Endothelial cell of umbilical vein (primary cell): ENCODE measurements at regions not wholly inside any gene's neighbourhood (a gene's known extent, or its start where the extent isn't known, plus 50 kb on each side); places are given as distances from the start of the nearest gene placed in this dataset.

Experiments used
- BruUV-seq: library from RNA; stranded (reverse); fragments of 400-500 nt; replicated peaks from 2 replicates; lab custom pipeline; 2021; lab: Mats Ljungman, UMichigan
- CTCF ChIA-PET: fragments of 300-600, 350-600 bp; sonication (Branson Sonifier 250); formaldehyde crosslinking; loops from one replicate; lab custom pipeline; 2021; ENCODE audit warnings: antibody characterized with exemption, inconsistent platforms; lab: Charles Lee
- POLR2A ChIA-PET: fragments of 300-600, 350-600 bp; sonication (Branson Sonifier 250); formaldehyde crosslinking; loops from one replicate; lab custom pipeline; 2021; ENCODE audit warnings: antibody characterized with exemption, inconsistent platforms; lab: Charles Lee
- DNase-seq: peaks from one replicate; pipeline ENCODE4 v3.0.0-alpha.2; 2011; ENCODE audit warnings: low read depth, low spot score
- FAIRE-seq: peaks from 2 replicates; lab custom pipeline; 2011; peaks lifted over from hg19 to GRCh38; lab: Jason Lieb, UNC
- H2AFZ ChIP-seq: 2 replicates; pipeline ENCODE4 v1.6.0; 2012; ENCODE audit warnings: low read depth, low read length, control low read depth, inconsistent platforms
- H3K27ac ChIP-seq: 2 replicates; pipeline ENCODE4 v1.5.1; 2011; ENCODE audit warnings: low read depth, mild to moderate bottlenecking, control low read depth, low read length, moderate library complexity; ENCODE audit not compliant: insufficient read depth
- H3K27me3 ChIP-seq, 2 experiments: 2 replicates each; pipeline versions ENCODE4 v1.6.0 to v1.6.1; 2011; ENCODE audit warnings: low read length in 2 of 2, mixed read lengths in 1 of 2; ENCODE audit not compliant: control insufficient read depth in 2 of 2, insufficient read depth in 2 of 2
- H3K36me3 ChIP-seq, 2 experiments: 2 replicates in 1 of 2; 3 replicates in 1 of 2; pipeline ENCODE4 v1.5.1; 2011; ENCODE audit warnings: low read length in 2 of 2, mild to moderate bottlenecking in 1 of 2, moderate library complexity in 1 of 2; ENCODE audit not compliant: control insufficient read depth in 2 of 2, insufficient read depth in 2 of 2; ENCODE audit errors: extremely low read depth in 1 of 2
- H3K4me1 ChIP-seq: 3 replicates; pipeline ENCODE4 v1.5.1; 2011; ENCODE audit warnings: mild to moderate bottlenecking, low read length; ENCODE audit not compliant: control insufficient read depth, insufficient read depth; ENCODE audit errors: extremely low read depth
- H3K4me2 ChIP-seq: 2 replicates; pipeline ENCODE4 v1.6.1; 2011; ENCODE audit warnings: low read length, control low read depth, mixed read lengths; ENCODE audit not compliant: insufficient read depth
- H3K4me3 ChIP-seq, 3 experiments: fragments of 200-600 bp in 1 of 3; sonication (generic), shearing (Covaris generic) in 1 of 3; replicated peaks in 1 of 3; 2 replicates each; pipeline ENCODE4 v1.5.1; 2011 to 2016; ENCODE audit warnings: control low read depth in 3 of 3, low read length in 3 of 3, mild to moderate bottlenecking in 2 of 3, inconsistent platforms in 1 of 3, low read depth in 1 of 3, moderate library complexity in 1 of 3; ENCODE audit not compliant: insufficient read depth in 1 of 3
- H3K79me2 ChIP-seq: 2 replicates; pipeline ENCODE4 v1.6.0; 2012; ENCODE audit warnings: low read length, inconsistent platforms; ENCODE audit not compliant: control insufficient read depth, insufficient read depth
- H3K9ac ChIP-seq: replicated peaks from 2 replicates; pipeline ENCODE3; 2011; ENCODE audit warnings: low read length, control low read depth; ENCODE audit not compliant: insufficient read depth; ENCODE audit errors: extremely low read depth
- H3K9me1 ChIP-seq: replicated peaks from 3 replicates; pipeline ENCODE4 v1.6.0; 2011; ENCODE audit warnings: mild to moderate bottlenecking, low read length; ENCODE audit not compliant: control insufficient read depth, insufficient read depth; ENCODE audit errors: extremely low read depth
- H3K9me3 ChIP-seq: replicated peaks from 2 replicates; pipeline ENCODE4 v1.5.1; 2012; ENCODE audit warnings: low read length, inconsistent platforms; ENCODE audit not compliant: control insufficient read depth, insufficient read depth
- H4K20me1 ChIP-seq: replicated peaks from 2 replicates; pipeline ENCODE3; 2011; ENCODE audit warnings: mild to moderate bottlenecking, low read length; ENCODE audit not compliant: control insufficient read depth, insufficient read depth; ENCODE audit errors: extremely low read depth
- EZH2 ChIP-seq: IDR thresholded peaks from 2 replicates; pipeline ENCODE4 v1.6.1; 2012; ENCODE audit warnings: borderline replicate concordance, low read depth, mild to moderate bottlenecking, moderate library complexity, low read length, inconsistent platforms; ENCODE audit not compliant: severe bottlenecking
- FOS ChIP-seq: IDR thresholded peaks from 2 replicates; pipeline ENCODE4 v1.6.1; 2011; ENCODE audit warnings: mild to moderate bottlenecking, low read length, moderate library complexity, borderline replicate concordance; ENCODE audit not compliant: insufficient read depth
- GATA2 ChIP-seq: IDR thresholded peaks from 2 replicates; pipeline ENCODE4 v1.7.0; 2011; ENCODE audit warnings: low read depth, mild to moderate bottlenecking, moderate library complexity, mixed read lengths, low read length; ENCODE audit not compliant: insufficient read length, insufficient read depth
- JUN ChIP-seq: IDR thresholded peaks from 2 replicates; pipeline ENCODE4 v1.6.1; 2011; ENCODE audit warnings: borderline replicate concordance, low read depth; ENCODE audit not compliant: insufficient read length, insufficient read depth
- MYC ChIP-seq: IDR thresholded peaks from one replicate; pipeline ENCODE4 v1.6.1; 2011; ENCODE audit warnings: mild to moderate bottlenecking, low read depth, low read length
- POLR2A ChIP-seq: IDR thresholded peaks from 2 replicates; pipeline ENCODE4 v1.6.1; 2012; ENCODE audit warnings: low read depth, mild to moderate bottlenecking, control low read depth, low read length
- POLR2AphosphoS5 ChIP-seq: IDR thresholded peaks from 2 replicates; pipeline ENCODE4 v1.6.1; 2012; ENCODE audit warnings: low read depth, mild to moderate bottlenecking, control low read depth, low read length, moderate library complexity; ENCODE audit not compliant: insufficient read depth
- dilution Hi-C: fragments of 300-500 bp; cut with MboI; formaldehyde crosslinking; loops from one replicate; pipeline ENCODE4 v1.15.0; 2019; ENCODE audit warnings: low sequenced_read_pairs; ENCODE audit not compliant: extremely low pct_ligation_motif_present
- intact Hi-C: fragments of 100-400 bp; cut with micrococcal nuclease; formaldehyde crosslinking; loops from one replicate; pipeline ENCODE4 v1.10.0; 2022
- TF ChIP-seq, protein P1 (sequence below), 2 donors: IDR thresholded peaks; 1 replicate in 1 of 2; 2 replicates in 1 of 2; pipeline ENCODE4 v1.5.1; 2011; ENCODE audit warnings: low read length in 2 of 2, mild to moderate bottlenecking in 2 of 2, moderate library complexity in 2 of 2, control low read depth in 1 of 2, inconsistent platforms in 1 of 2, low read depth in 1 of 2; ENCODE audit not compliant: insufficient read depth in 1 of 2; ENCODE audit errors: extremely low read depth in 1 of 2
- TF ChIP-seq, protein P2 (sequence below): IDR thresholded peaks from 2 replicates; pipeline ENCODE4 v1.6.1; 2011; ENCODE audit not compliant: insufficient read depth, insufficient read length

GRCh38 chr5:17999858-18000257, 365.6 kb downstream of the TAF11L14 start:
- FAIRE-seq: no peak
- dilution Hi-C loops: no loop called here
- H3K27me3 ChIP-seq: no peaks in the 10 kb centered on the region
- H3K4me2 ChIP-seq: no peak overlapping the region
- H3K36me3 ChIP-seq: no peaks in the 10 kb centered on the region
- H3K9me3 ChIP-seq: no peaks in the 10 kb centered on the region
- no peaks in the 10 kb centered on the region for H3K4me1 ChIP-seq
- CTCF ChIA-PET: no interaction called here
- no TSS peak for BruUV-seq
- H3K9me1 ChIP-seq: no peaks in the 10 kb centered on the region
- no peaks in the 10 kb centered on the region for H3K79me2 ChIP-seq
- intact Hi-C loops: no loop called here
- H3K27ac ChIP-seq: no peak overlapping the region
- no peak for DNase-seq
- TF ChIP-seq, protein P1, sequence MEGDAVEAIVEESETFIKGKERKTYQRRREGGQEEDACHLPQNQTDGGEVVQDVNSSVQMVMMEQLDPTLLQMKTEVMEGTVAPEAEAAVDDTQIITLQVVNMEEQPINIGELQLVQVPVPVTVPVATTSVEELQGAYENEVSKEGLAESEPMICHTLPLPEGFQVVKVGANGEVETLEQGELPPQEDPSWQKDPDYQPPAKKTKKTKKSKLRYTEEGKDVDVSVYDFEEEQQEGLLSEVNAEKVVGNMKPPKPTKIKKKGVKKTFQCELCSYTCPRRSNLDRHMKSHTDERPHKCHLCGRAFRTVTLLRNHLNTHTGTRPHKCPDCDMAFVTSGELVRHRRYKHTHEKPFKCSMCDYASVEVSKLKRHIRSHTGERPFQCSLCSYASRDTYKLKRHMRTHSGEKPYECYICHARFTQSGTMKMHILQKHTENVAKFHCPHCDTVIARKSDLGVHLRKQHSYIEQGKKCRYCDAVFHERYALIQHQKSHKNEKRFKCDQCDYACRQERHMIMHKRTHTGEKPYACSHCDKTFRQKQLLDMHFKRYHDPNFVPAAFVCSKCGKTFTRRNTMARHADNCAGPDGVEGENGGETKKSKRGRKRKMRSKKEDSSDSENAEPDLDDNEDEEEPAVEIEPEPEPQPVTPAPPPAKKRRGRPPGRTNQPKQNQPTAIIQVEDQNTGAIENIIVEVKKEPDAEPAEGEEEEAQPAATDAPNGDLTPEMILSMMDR (IDR thresholded peaks at IDR 0.05; ENCODE audit: extremely low read depth in 1 of 2, insufficient read depth in 1 of 2, low read depth in 1 of 2, low read length in 2 of 2): no peak
- TF ChIP-seq POLR2AphosphoS5 (no peak), GATA2 (no peak), POLR2A (no peak), MYC (no peak), FOS (no peak)
- TF ChIP-seq, protein P2, sequence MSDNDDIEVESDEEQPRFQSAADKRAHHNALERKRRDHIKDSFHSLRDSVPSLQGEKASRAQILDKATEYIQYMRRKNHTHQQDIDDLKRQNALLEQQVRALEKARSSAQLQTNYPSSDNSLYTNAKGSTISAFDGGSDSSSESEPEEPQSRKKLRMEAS: no peak
- POLR2A ChIA-PET: no interaction called here
- H4K20me1 ChIP-seq: no peaks in the 10 kb centered on the region
- H2AFZ ChIP-seq: no peak overlapping the region
- no peak overlapping the region for H3K4me3 ChIP-seq
- no peak overlapping the region for H3K9ac ChIP-seq

- BruUV-seq: no TSS peak
- H3K4me3 ChIP-seq: no peak overlapping the region
- intact Hi-C loops (no loop called here), dilution Hi-C loops (no loop called here)
- no peaks in the 10 kb centered on the region for H3K36me3 ChIP-seq
- H3K9me3 ChIP-seq: no peaks in the 10 kb centered on the region
- no peaks in the 10 kb centered on the region for H3K27me3 ChIP-seq
- DNase-seq: no peak
- no peak for FAIRE-seq
- no peaks in the 10 kb centered on the region for H3K9me1 ChIP-seq
- H4K20me1 ChIP-seq: no peaks in the 10 kb centered on the region
- POLR2A ChIA-PET: no interaction called here
- H3K79me2 ChIP-seq: no peaks in the 10 kb centered on the region
- H2AFZ ChIP-seq: no peak overlapping the region
- no peak overlapping the region for H3K4me2 ChIP-seq
- no peak overlapping the region for H3K9ac ChIP-seq
- no peak for TF ChIP-seq EZH2
- TF ChIP-seq, protein P1 (IDR thresholded peaks at IDR 0.05; ENCODE audit: extremely low read depth in 1 of 2, insufficient read depth in 1 of 2, low read depth in 1 of 2, low read length in 2 of 2): no peak
- TF ChIP-seq, protein P2: no peak
- no peak for TF ChIP-seq POLR2A
- no peak for TF ChIP-seq GATA2
- TF ChIP-seq FOS: no peak
- TF ChIP-seq JUN: no peak
- no peak for TF ChIP-seq MYC
- TF ChIP-seq POLR2AphosphoS5: no peak
- no peaks in the 10 kb centered on the region for H3K4me1 ChIP-seq
- CTCF ChIA-PET: no interaction called here
- no peak overlapping the region for H3K27ac ChIP-seq
Observed at GRCh38 chr5:18000744-18001143, 366.5 kb downstream of the TAF11L14 start.
